OCI-LY1 (cell line): ENCODE measurements at regions not wholly inside any gene's neighbourhood (a gene's known extent, or its start where the extent isn't known, plus 50 kb on each side); places are given as distances from the start of the nearest gene placed in this dataset.

ENCODE experiments used
- H2AFZ ChIP-seq: fragments of 200-600 bp; sonication (generic), shearing (Covaris generic); 2 replicates; pipeline ENCODE4 v1.6.0; 2014; ENCODE audit warnings: antibody characterized with exemption, mild to moderate bottlenecking, low read length
- H3F3A ChIP-seq: fragments of 200-600 bp; sonication (generic), shearing (Covaris generic); 2 replicates; pipeline ENCODE4 v1.6.0; 2014; ENCODE audit warnings: mild to moderate bottlenecking, antibody characterized with exemption, low read length, moderate library complexity; ENCODE audit not compliant: insufficient read depth
- H3K27ac ChIP-seq: fragments of 200-600 bp; sonication (generic); 2 replicates; pipeline ENCODE4 v1.5.1; 2014; ENCODE audit warnings: low read length, mixed run types, mild to moderate bottlenecking, low read depth; ENCODE audit not compliant: poor library complexity, severe bottlenecking
- H3K27me3 ChIP-seq: fragments of 200-600 bp; sonication (generic); 2 replicates; pipeline ENCODE4 v1.6.0; 2014; ENCODE audit warnings: antibody characterized with exemption, mild to moderate bottlenecking, low read length, moderate library complexity; ENCODE audit not compliant: insufficient read depth
- H3K36me3 ChIP-seq: fragments of 200-600 bp; sonication (generic); 2 replicates; pipeline ENCODE4 v1.6.1; 2014; ENCODE audit warnings: mild to moderate bottlenecking, antibody characterized with exemption, low read length, moderate library complexity, mixed read lengths; ENCODE audit not compliant: insufficient read depth
- H3K4me1 ChIP-seq: fragments of 200-600 bp; sonication (generic); 2 replicates; pipeline ENCODE4 v1.5.1; 2014; ENCODE audit warnings: mild to moderate bottlenecking, low read length, moderate library complexity; ENCODE audit not compliant: insufficient read depth, severe bottlenecking
- H3K4me2 ChIP-seq: fragments of 200-600 bp; sonication (generic), shearing (Covaris generic); 2 replicates; pipeline ENCODE4 v1.6.1; 2014; ENCODE audit warnings: low read length
- H3K4me3 ChIP-seq: fragments of 200-600 bp; sonication (generic); 2 replicates; pipeline ENCODE4 v1.5.1; 2014; ENCODE audit warnings: low read length, low read depth, mild to moderate bottlenecking, mixed read lengths; ENCODE audit not compliant: poor library complexity, severe bottlenecking
- H3K79me2 ChIP-seq: fragments of 200-600 bp; shearing (Covaris generic); 2 replicates; pipeline ENCODE4 v1.6.1; 2016; ENCODE audit warnings: mixed run types, low read length, mixed read lengths; ENCODE audit not compliant: insufficient read depth
- H3K9ac ChIP-seq: fragments of 200-600 bp; sonication (generic), shearing (Covaris generic); 2 replicates; pipeline ENCODE4 v1.6.1; 2014; ENCODE audit warnings: mild to moderate bottlenecking, low read length, mixed read lengths
- H3K9me2 ChIP-seq: fragments of 200-600 bp; sonication (generic), shearing (Covaris generic); 2 replicates; pipeline ENCODE4 v1.6.1; 2014; ENCODE audit warnings: low read depth, mild to moderate bottlenecking, low read length, mixed read lengths
- H3K9me3 ChIP-seq: fragments of 200-600 bp; shearing (Covaris generic); 2 replicates; pipeline ENCODE4 v1.6.1; 2014; ENCODE audit warnings: low read length, mixed read lengths
- H4K20me1 ChIP-seq: fragments of 200-600 bp; sonication (generic), shearing (Covaris generic); 2 replicates; pipeline ENCODE4 v1.6.0; 2016; ENCODE audit warnings: mild to moderate bottlenecking, low read length; ENCODE audit not compliant: insufficient read depth
- CTCF ChIP-seq: fragments of 200-600 bp; sonication (generic), shearing (Covaris generic); IDR thresholded peaks from 2 replicates; pipeline ENCODE4 v1.5.1; 2017; ENCODE audit warnings: mild to moderate bottlenecking, antibody characterized with exemption, low read length, moderate library complexity, mixed read lengths
- EZH2 ChIP-seq: fragments of 200-600 bp; sonication (generic), shearing (Covaris generic); IDR thresholded peaks from 2 replicates; pipeline ENCODE4 v1.8.0; 2017; ENCODE audit warnings: borderline replicate concordance, mixed run types, mild to moderate bottlenecking, antibody characterized with exemption, low read length, moderate library complexity, mixed read lengths

GRCh38 chr2:21966139-21966538 is 842.4 kb downstream of the TDRD15 start:
- Histone ChIP-seq H3K9me2 (no peaks in the 10 kb centered on the region), H3K79me2 (no peaks in the 10 kb centered on the region), H3F3A (no peaks in the 10 kb centered on the region), H3K36me3 (no peaks in the 10 kb centered on the region), H2AFZ (no peak overlapping the region), H3K9me3 (no peaks in the 10 kb centered on the region), H3K4me1 (no peaks in the 10 kb centered on the region), H3K27ac (no peak overlapping the region), H3K4me2 (no peak overlapping the region), H3K4me3 (no peak overlapping the region), H3K9ac (no peak overlapping the region), H4K20me1 (no peaks in the 10 kb centered on the region), H3K27me3 (no peaks in the 10 kb centered on the region)
- TF ChIP-seq CTCF (no peak), EZH2 (no peak)

- H3K27me3 ChIP-seq: no peaks in the 10 kb centered on the region
- H3K9ac ChIP-seq: no peak overlapping the region
- no peak for TF ChIP-seq CTCF
- TF ChIP-seq EZH2: no peak
- no peaks in the 10 kb centered on the region for H3K9me2 ChIP-seq
- no peak overlapping the region for H3K4me2 ChIP-seq
- no peaks in the 10 kb centered on the region for H3K36me3 ChIP-seq
- H3F3A ChIP-seq: no peaks in the 10 kb centered on the region
- H2AFZ ChIP-seq: no peak overlapping the region
- H3K4me3 ChIP-seq: no peak overlapping the region
- no peaks in the 10 kb centered on the region for H3K4me1 ChIP-seq
- H3K9me3 ChIP-seq: no peaks in the 10 kb centered on the region
- H4K20me1 ChIP-seq: no peaks in the 10 kb centered on the region
- H3K79me2 ChIP-seq: no peaks in the 10 kb centered on the region
- H3K27ac ChIP-seq: no peak overlapping the region
These were observed 847.2 kb downstream of the TDRD15 start for GRCh38 chr2:21970971-21971370.

- Histone ChIP-seq H4K20me1 (no peaks in the 10 kb centered on the region), H2AFZ (no peak overlapping the region), H3F3A (no peaks in the 10 kb centered on the region), H3K4me3 (no peak overlapping the region), H3K9me2 (no peaks in the 10 kb centered on the region), H3K4me1 (no peaks in the 10 kb centered on the region), H3K36me3 (no peaks in the 10 kb centered on the region), H3K9me3 (no peaks in the 10 kb centered on the region), H3K4me2 (no peak overlapping the region), H3K9ac (no peak overlapping the region), H3K27me3 (no peaks in the 10 kb centered on the region), H3K27ac (no peak overlapping the region), H3K79me2 (no peaks in the 10 kb centered on the region)
- TF ChIP-seq CTCF (no peak), EZH2 (no peak)
These were observed 848.8 kb downstream of the TDRD15 start for GRCh38 chr2:21972586-21972985.
